Sigmoid colon (tissue), 6 donors: ENCODE measurements at regions not wholly inside any gene's neighbourhood (a gene's known extent, or its start where the extent isn't known, plus 50 kb on each side); places are given as distances from the start of the nearest gene placed in this dataset.
"Not testable (repeated sequence)": the region's sequence is repeated elsewhere in the genome, so short reads cannot be mapped to it uniquely, and the experiment has no call there.

ENCODE experiments used
- DNase-seq: peaks from one replicate; pipeline ENCODE4 v3.0.0-alpha.2; 2019
- H3K27ac ChIP-seq, 4 donors: fragments of 200-600 bp; sonication (generic); one replicate each; pipeline ENCODE4 v1.5.1; 2016 to 2019; ENCODE audit warnings: mild to moderate bottlenecking in 1 of 4
- H3K27me3 ChIP-seq, 3 donors: fragments of 200-600 bp; sonication (generic); one replicate each; pipeline ENCODE4 v1.5.1; 2019; ENCODE audit warnings: mild to moderate bottlenecking in 1 of 3
- H3K36me3 ChIP-seq, 4 donors: fragments of 200-600 bp; sonication (generic); one replicate each; pipeline ENCODE4 v1.5.1; 2016 to 2019
- H3K4me1 ChIP-seq, 4 donors: fragments of 200-600 bp; sonication (generic); one replicate each; pipeline ENCODE4 v1.5.1; 2017 to 2019
- H3K4me3 ChIP-seq, 4 donors: fragments of 200-600 bp; sonication (generic); one replicate each; pipeline ENCODE4 v1.5.1; 2017 to 2019; ENCODE audit warnings: mild to moderate bottlenecking in 2 of 4, moderate library complexity in 1 of 4
- H3K9me3 ChIP-seq, 4 donors: fragments of 200-600 bp in 3 of 4; sonication (generic) in 3 of 4; one replicate each; pipeline versions ENCODE4 v1.5.1 to v1.6.1; 2013 to 2019
- CTCF ChIP-seq, 4 experiments: fragments of 450-650 bp in 3 of 4; fragments of 200-600 bp in 1 of 4; IDR thresholded peaks; one replicate each; pipeline ENCODE4 v1.5.1; 2016 to 2019; ENCODE audit warnings: antibody characterized with exemption in 4 of 4, mild to moderate bottlenecking in 3 of 4, moderate library complexity in 2 of 4
- EP300 ChIP-seq, 4 donors: sonication (generic); formaldehyde crosslinking; IDR thresholded peaks; one replicate each; pipeline ENCODE4 v1.6.1; 2017; ENCODE audit warnings: antibody characterized with exemption in 4 of 4
- POLR2A ChIP-seq, 2 donors: fragments of 450-650 bp; IDR thresholded peaks; one replicate each; pipeline ENCODE4 v1.6.1; 2016; ENCODE audit warnings: antibody characterized with exemption in 2 of 2, mild to moderate bottlenecking in 2 of 2, moderate library complexity in 2 of 2
- POLR2AphosphoS5 ChIP-seq, 4 donors: sonication (generic); formaldehyde crosslinking; IDR thresholded peaks; one replicate each; pipeline ENCODE4 v1.6.1; 2017; ENCODE audit warnings: antibody characterized with exemption in 4 of 4
- WGBS, 2 donors: extraction: QIAGEN DNeasy Blood & Tissue Kit; methylation state at CpG; one replicate each; pipeline ENCODE4 v1.1.7; 2013; 5-methylcytosine and 5-hydroxymethylcytosine counted together
- intact Hi-C: fragments of 100-400 bp; cut with DNase I; formaldehyde crosslinking; loops from one replicate; pipeline ENCODE4 v1.15.1; 2023
- donor health status: healthy with polysubstance abuse.
- donor health status: healthy.

GRCh38 chr6:71090217-71090616, 133.4 kb upstream of the B3GAT2 start:
- Histone ChIP-seq H3K27me3 (no peaks in the 10 kb centered on the region), H3K36me3 (no peaks in the 10 kb centered on the region), H3K27ac (no peak overlapping the region), H3K4me3 (no peak overlapping the region), H3K9me3 (no peaks in the 10 kb centered on the region), H3K4me1 (no peaks in the 10 kb centered on the region)
- TF ChIP-seq POLR2AphosphoS5 (IDR thresholded peaks at IDR 0.05) = no peak
- no peak for TF ChIP-seq POLR2A (IDR thresholded peaks at IDR 0.05)
- DNase-seq = no peak
- intact Hi-C loops = no loop called here
- WGBS, 2 donors = 65 to 82% methylated on average over 4 of the region's 4 CpGs

- Histone ChIP-seq H3K9me3 (no peaks in the 10 kb centered on the region), H3K4me1 (no peaks in the 10 kb centered on the region), H3K36me3 (no peaks in the 10 kb centered on the region), H3K27ac (no peak overlapping the region), H3K27me3 (no peaks in the 10 kb centered on the region), H3K4me3 (no peak overlapping the region)
- WGBS, 2 donors = 63 to 81% methylated on average over 5 of the region's 5 CpGs
- no peak for TF ChIP-seq POLR2A (IDR thresholded peaks at IDR 0.05)
- TF ChIP-seq CTCF (IDR thresholded peaks at IDR 0.05) = no peak
- intact Hi-C loops = no loop called here
- no peak for DNase-seq
These were observed 134.3 kb upstream of the B3GAT2 start for GRCh38 chr6:71091167-71091566.

GRCh38 chr6:71091956-71092355, 135.1 kb upstream of the B3GAT2 start:
- Histone ChIP-seq H3K27ac (no peak overlapping the region), H3K27me3 (no peaks in the 10 kb centered on the region), H3K9me3 (no peaks in the 10 kb centered on the region), H3K4me1 (no peaks in the 10 kb centered on the region), H3K4me3 (no peak overlapping the region), H3K36me3 (no peaks in the 10 kb centered on the region)
- WGBS, 2 donors = 92 to 97% methylated on average over 1 of the region's 1 CpG
- intact Hi-C loops = no loop called here
- TF ChIP-seq EP300 (IDR thresholded peaks at IDR 0.05) (no peak), CTCF (IDR thresholded peaks at IDR 0.05) (no peak), POLR2A (IDR thresholded peaks at IDR 0.05) (no peak), POLR2AphosphoS5 (IDR thresholded peaks at IDR 0.05) (no peak)
- DNase-seq = no peak

- intact Hi-C loops, H3K36me3 ChIP-seq, H3K9me3 ChIP-seq, H3K27me3 ChIP-seq, DNase-seq, H3K4me1 ChIP-seq, H3K4me3 ChIP-seq, H3K27ac ChIP-seq: not testable (repeated sequence)
- 61 to 78% methylated on average over 2 of the region's 2 CpGs for WGBS, 2 donors
These were observed 140.4 kb upstream of the B3GAT2 start for GRCh38 chr6:71097264-71097663.

GRCh38 chr6:71099649-71100048, 142.8 kb upstream of the B3GAT2 start:
- Histone ChIP-seq H3K9me3 (peaks cover 0 to 9% (median 0%) of the 10 kb centered on the region in 4 donors), H3K36me3 (no peaks in the 10 kb centered on the region), H3K27me3 (no peaks in the 10 kb centered on the region), H3K27ac (no peak overlapping the region), H3K4me1 (no peaks in the 10 kb centered on the region), H3K4me3 (no peak overlapping the region)
- intact Hi-C loops = no loop called here
- no peak for TF ChIP-seq CTCF (IDR thresholded peaks at IDR 0.05)
- TF ChIP-seq POLR2AphosphoS5 (IDR thresholded peaks at IDR 0.05) = no peak
- no peak for DNase-seq
- 78 to 82% methylated on average over 1 of the region's 1 CpG for WGBS, 2 donors

- WGBS, 2 donors = 65 to 81% methylated on average over 2 of the region's 2 CpGs
- DNase-seq = no peak
- Histone ChIP-seq H3K36me3 (no peaks in the 10 kb centered on the region), H3K9me3 (peaks cover 0 to 9% (median 0%) of the 10 kb centered on the region in 4 donors), H3K27ac (no peak overlapping the region), H3K4me1 (peaks cover 0 to 19% (median 9%) of the 10 kb centered on the region in 4 donors), H3K27me3 (no peaks in the 10 kb centered on the region), H3K4me3 (no peak overlapping the region)
- TF ChIP-seq EP300 (IDR thresholded peaks at IDR 0.05) (no peak), POLR2A (IDR thresholded peaks at IDR 0.05) (no peak), CTCF (IDR thresholded peaks at IDR 0.05) (no peak), POLR2AphosphoS5 (IDR thresholded peaks at IDR 0.05) (no peak)
- intact Hi-C loops = no loop called here
These were observed 146.3 kb upstream of the B3GAT2 start for GRCh38 chr6:71103130-71103529.
